GM12864 (cell line): ENCODE measurements at regions not wholly inside any gene's neighbourhood (a gene's known extent, or its start where the extent isn't known, plus 50 kb on each side); places are given as distances from the start of the nearest gene placed in this dataset.

Experiments
- DNase-seq: peaks from one replicate; pipeline ENCODE4 v3.0.0-alpha.2; 2011; ENCODE audit warnings: low read depth
- H3K4me3 ChIP-seq: 2 replicates; pipeline ENCODE4 v1.5.1; 2011; ENCODE audit warnings: mild to moderate bottlenecking, low read depth, low read length, control low read depth
- CTCF ChIP-seq: IDR thresholded peaks from 2 replicates; pipeline ENCODE4 v1.5.1; 2011; ENCODE audit warnings: low read depth, mild to moderate bottlenecking, moderate library complexity, low read length, control low read depth, inconsistent platforms; ENCODE audit errors: missing control alignments

DNA sequence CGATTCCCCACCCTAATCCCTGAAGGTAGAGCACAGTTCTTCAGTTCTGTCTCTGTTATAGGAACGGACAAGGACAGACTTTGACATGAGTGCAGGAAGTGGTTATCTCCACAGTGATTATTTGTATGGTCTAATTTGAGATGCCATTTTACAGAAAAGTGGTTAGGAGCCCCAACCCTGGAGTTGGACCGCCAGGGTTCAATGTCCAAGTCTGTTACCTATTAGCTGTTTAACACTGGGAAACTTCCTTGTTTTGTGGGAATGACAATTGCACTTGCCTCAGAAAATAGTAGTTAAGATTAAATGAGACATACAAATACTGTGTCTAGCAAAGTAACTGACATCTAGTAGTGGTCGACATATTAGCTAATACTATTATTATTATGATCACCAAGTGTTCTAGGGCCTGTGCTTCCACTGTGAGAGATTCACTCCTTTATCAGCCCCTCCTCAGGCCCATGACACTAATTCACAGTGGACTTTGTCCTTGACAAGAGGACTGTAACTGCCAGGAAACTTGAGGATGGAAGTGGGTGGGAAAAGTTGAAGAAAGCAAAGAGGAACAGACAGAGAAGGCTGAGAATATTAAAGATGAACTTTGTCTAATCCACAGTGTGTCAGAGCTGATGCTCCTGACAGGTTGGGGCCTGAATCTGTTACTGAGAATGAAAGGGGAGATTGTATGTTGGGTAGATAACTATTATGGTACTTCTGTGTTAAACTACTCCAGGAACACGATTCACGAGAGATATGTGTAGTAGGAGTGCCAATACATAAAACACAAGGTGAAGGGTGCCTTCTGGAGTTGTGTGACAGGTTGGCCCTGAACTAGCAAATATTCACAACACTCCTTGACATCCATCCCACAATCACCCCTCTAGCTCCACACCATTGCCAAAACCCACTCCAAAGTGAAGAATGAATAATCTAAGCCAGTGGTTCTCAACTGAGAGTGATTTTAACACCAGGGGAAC is 66.4 kb downstream of the TAC1 start:
- TF ChIP-seq CTCF: no peak
- no peak overlapping the region for H3K4me3 ChIP-seq
- no peak for DNase-seq

DNA sequence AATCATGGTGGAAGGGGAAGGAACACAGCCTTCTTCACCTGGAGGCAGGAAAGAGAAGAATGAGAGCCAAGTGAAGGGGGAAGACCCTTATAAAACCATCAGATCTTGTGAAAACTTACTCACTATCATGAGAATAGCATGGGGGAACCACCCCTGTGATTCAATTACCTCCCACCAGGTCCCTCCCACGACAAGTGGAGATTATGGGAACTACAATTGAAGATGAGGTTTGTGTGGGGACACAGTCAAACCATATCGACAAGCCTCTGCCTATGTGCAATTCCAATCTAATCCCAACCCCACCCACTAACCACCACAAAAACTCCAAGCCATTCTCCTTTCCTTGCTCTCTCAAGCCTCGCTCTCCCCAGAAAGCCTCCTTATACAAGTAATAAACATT is 69.2 kb downstream of the TAC1 start:
- no peak overlapping the region for H3K4me3 ChIP-seq
- DNase-seq: no peak
- peak; percentile 8 for TF ChIP-seq CTCF
